IMR-90 (cell line): ENCODE measurements at regions not wholly inside any gene's neighbourhood (a gene's known extent, or its start where the extent isn't known, plus 50 kb on each side); places are given as distances from the start of the nearest gene placed in this dataset.
A peak's percentile ranks its signal among the peaks of the same experiment; 100 is the strongest.

Experiments
- ATAC-seq: fragments of 200-7000 bp; cut with Tn5 transposase; 2 replicates; pipeline ENCODE4 v1.9.1; 2020; ENCODE audit warnings: low read depth, mild to moderate bottlenecking, moderate library complexity
- BruUV-seq: library from RNA; stranded (reverse); fragments of 400-500 nt; replicated peaks from 2 replicates; lab custom pipeline; 2021; lab: Mats Ljungman, UMichigan
- CTCF ChIA-PET: fragments of 300-600 bp; formaldehyde crosslinking; extraction: SDS; loops from one replicate; lab custom pipeline; 2021; ENCODE audit warnings: antibody characterized with exemption; lab: Yijun Ruan, JAX
- POLR2A ChIA-PET: fragments of 300-600 bp; sonication (Branson Sonifier 250); formaldehyde crosslinking; loops from one replicate; lab custom pipeline; 2022; ENCODE audit warnings: antibody characterized with exemption; ENCODE audit not compliant: unreplicated experiment; lab: Charles Lee
- DNase-seq: peaks from one replicate; pipeline ENCODE4 v3.0.0; 2013
- H2AFZ ChIP-seq: replicated peaks from 2 replicates; pipeline ENCODE3; 2013; ENCODE audit warnings: low read length, mild to moderate bottlenecking; ENCODE audit not compliant: poor library complexity
- H2AK5ac ChIP-seq: 2 replicates; pipeline ENCODE4 v1.6.1; 2013; ENCODE audit warnings: low read depth, low read length, inconsistent platforms
- H2AK9ac ChIP-seq: replicated peaks from 2 replicates; pipeline ENCODE3; 2013; ENCODE audit warnings: mild to moderate bottlenecking, low read depth, low read length, moderate library complexity; ENCODE audit not compliant: poor library complexity
- H2BK120ac ChIP-seq: 2 replicates; pipeline ENCODE4 v1.6.1; 2013; ENCODE audit warnings: low read depth, low read length, inconsistent platforms
- H2BK15ac ChIP-seq: 3 replicates; pipeline ENCODE4 v1.6.1; 2013; ENCODE audit warnings: low read depth, low read length, inconsistent platforms
- H2BK20ac ChIP-seq: 2 replicates; pipeline ENCODE4 v1.6.1; 2013; ENCODE audit warnings: low read depth, mild to moderate bottlenecking, inconsistent platforms, low read length, moderate library complexity
- H2BK5ac ChIP-seq: 2 replicates; pipeline ENCODE4 v1.6.1; 2013; ENCODE audit warnings: mild to moderate bottlenecking, low read depth, low read length, inconsistent platforms; ENCODE audit not compliant: poor library complexity, severe bottlenecking
- H3K14ac ChIP-seq: replicated peaks from 2 replicates; pipeline ENCODE4 v1.6.1; 2013; ENCODE audit warnings: low read depth, low read length, inconsistent platforms
- H3K18ac ChIP-seq: 2 replicates; pipeline ENCODE4 v1.6.1; 2013; ENCODE audit warnings: low read depth, low read length, control low read depth
- H3K23ac ChIP-seq: 2 replicates; pipeline ENCODE4 v1.6.1; 2013; ENCODE audit warnings: low read depth, low read length, inconsistent platforms
- H3K27ac ChIP-seq: 2 replicates; pipeline ENCODE4 v1.5.1; 2013; ENCODE audit warnings: mild to moderate bottlenecking, control low read depth, low read length; ENCODE audit not compliant: insufficient read depth
- H3K27me3 ChIP-seq: 2 replicates; pipeline ENCODE4 v1.6.1; 2013; ENCODE audit warnings: low read length; ENCODE audit not compliant: control insufficient read depth, insufficient read depth
- H3K36me3 ChIP-seq: 2 replicates; pipeline ENCODE4 v1.6.1; 2013; ENCODE audit warnings: low read length, mixed read lengths; ENCODE audit not compliant: control insufficient read depth, insufficient read depth
- H3K4ac ChIP-seq: 2 replicates; pipeline ENCODE4 v1.6.1; 2013; ENCODE audit warnings: low read depth, low read length, inconsistent platforms
- H3K4me1 ChIP-seq: 2 replicates; pipeline ENCODE4 v1.6.1; 2013; ENCODE audit warnings: low read length, mixed read lengths; ENCODE audit not compliant: control insufficient read depth, insufficient read depth
- H3K4me2 ChIP-seq: 2 replicates; pipeline ENCODE4 v1.6.1; 2013; ENCODE audit warnings: low read depth, mild to moderate bottlenecking, control low read depth, low read length, moderate library complexity
- H3K4me3 ChIP-seq: 2 replicates; pipeline ENCODE4 v1.5.1; 2013; ENCODE audit warnings: low read depth, mild to moderate bottlenecking, control low read depth, low read length, moderate library complexity; ENCODE audit not compliant: insufficient read depth
- H3K56ac ChIP-seq: 2 replicates; pipeline ENCODE4 v1.6.1; 2013; ENCODE audit warnings: low read length, inconsistent platforms; ENCODE audit not compliant: insufficient read depth; ENCODE audit errors: extremely low read depth
- H3K79me1 ChIP-seq, 2 experiments: 2 replicates each; pipeline ENCODE4 v1.6.1; 2013; ENCODE audit warnings: low read length in 2 of 2, inconsistent platforms in 1 of 2, low read depth in 1 of 2
- H3K9ac ChIP-seq: 2 replicates; pipeline ENCODE4 v1.6.1; 2013; ENCODE audit warnings: low read depth, low read length, control low read depth
- H3K9me1 ChIP-seq: 2 replicates; pipeline ENCODE4 v1.6.1; 2013; ENCODE audit warnings: low read length, inconsistent platforms; ENCODE audit not compliant: insufficient read depth
- H3K9me3 ChIP-seq: 2 replicates; pipeline ENCODE4 v1.6.1; 2013; ENCODE audit warnings: low read length; ENCODE audit not compliant: control insufficient read depth, insufficient read depth
- H4K20me1 ChIP-seq: 2 replicates; pipeline ENCODE4 v1.6.1; 2013; ENCODE audit warnings: low read length, inconsistent platforms; ENCODE audit not compliant: insufficient read depth
- H4K5ac ChIP-seq: 2 replicates; pipeline ENCODE4 v1.6.1; 2013; ENCODE audit warnings: mild to moderate bottlenecking, low read depth, low read length, control low read depth
- H4K8ac ChIP-seq, 2 experiments: 2 replicates each; pipeline ENCODE4 v1.6.1; 2013; ENCODE audit warnings: low read depth in 2 of 2, low read length in 2 of 2, control low read depth in 1 of 2, inconsistent platforms in 1 of 2
- H4K91ac ChIP-seq: 2 replicates; pipeline ENCODE4 v1.6.1; 2013; ENCODE audit warnings: low read depth, low read length, inconsistent platforms; ENCODE audit not compliant: insufficient read depth
- BHLHE40 ChIP-seq: fragments of 150-350 bp; IDR thresholded peaks from 2 replicates; pipeline ENCODE4 v1.6.1; 2016; ENCODE audit warnings: mild to moderate bottlenecking, low read depth, low read length
- CEBPB ChIP-seq: IDR thresholded peaks from 2 replicates; pipeline ENCODE4 v1.6.1; 2012; ENCODE audit warnings: low read depth, low read length, improper control_type of control experiment
- CHD1 ChIP-seq: IDR thresholded peaks from 2 replicates; pipeline ENCODE4 v1.6.1; 2012; ENCODE audit warnings: low read depth, low read length, improper control_type of control experiment
- ELK1 ChIP-seq: fragments of 150-350 bp; IDR thresholded peaks from 2 replicates; pipeline ENCODE4 v1.6.1; 2016; ENCODE audit warnings: low read depth, mild to moderate bottlenecking, low read length, moderate library complexity, borderline replicate concordance
- FOS ChIP-seq: fragments of 150-350 bp; IDR thresholded peaks from 2 replicates; pipeline ENCODE4 v1.6.1; 2016; ENCODE audit warnings: low read depth, low read length
- MAFK ChIP-seq: IDR thresholded peaks from 2 replicates; pipeline ENCODE4 v1.6.1; 2012; ENCODE audit warnings: low read depth, low read length, improper control_type of control experiment
- MAZ ChIP-seq: IDR thresholded peaks from 2 replicates; pipeline ENCODE4 v1.6.1; 2012; ENCODE audit warnings: low read depth, mild to moderate bottlenecking, low read length, improper control_type of control experiment, moderate library complexity, borderline replicate concordance
- MXI1 ChIP-seq: IDR thresholded peaks from 2 replicates; pipeline ENCODE4 v1.6.1; 2012; ENCODE audit warnings: low read depth, mild to moderate bottlenecking, low read length, moderate library complexity, borderline replicate concordance
- NFE2L2 ChIP-seq: fragments of 150-350 bp; IDR thresholded peaks from 2 replicates; pipeline ENCODE4 v1.6.1; 2016; ENCODE audit warnings: low read depth, mild to moderate bottlenecking, low read length
- POLR2A ChIP-seq: IDR thresholded peaks from 2 replicates; pipeline ENCODE4 v1.6.1; 2012; ENCODE audit warnings: mild to moderate bottlenecking, low read depth, low read length
- RAD21 ChIP-seq: IDR thresholded peaks from 2 replicates; pipeline ENCODE4 v1.6.1; 2012; ENCODE audit warnings: low read length, improper control_type of control experiment
- RCOR1 ChIP-seq: IDR thresholded peaks from 2 replicates; pipeline ENCODE4 v1.6.1; 2012; ENCODE audit warnings: mild to moderate bottlenecking, low read length, improper control_type of control experiment; ENCODE audit not compliant: insufficient replicate concordance
- RFX5 ChIP-seq: IDR thresholded peaks from 2 replicates; pipeline ENCODE4 v1.8.0; 2012; ENCODE audit warnings: low read depth, mild to moderate bottlenecking, low read length, moderate library complexity
- SMC3 ChIP-seq: fragments of 150-350 bp; IDR thresholded peaks from 2 replicates; pipeline ENCODE4 v1.6.1; 2016; ENCODE audit warnings: low read depth, mild to moderate bottlenecking, antibody characterized with exemption, low read length, moderate library complexity
- WGBS, 2 experiments: methylation state at CpG; one replicate each; pipeline versions ENCODE4 v1.1.5 to v1.1.7; 2013; ENCODE audit warnings: missing lambda C conversion rate in 2 of 2; ENCODE audit not compliant: insufficient read length in 1 of 2; ENCODE audit errors: extremely low coverage in 2 of 2; 5-methylcytosine and 5-hydroxymethylcytosine counted together
- dilution Hi-C: fragments of 300-500 bp; cut with HindIII; formaldehyde crosslinking; loops from one replicate; pipeline ENCODE4 v1.14.3; 2018; ENCODE audit warnings: low sequenced_read_pairs; ENCODE audit not compliant: unreplicated experiment
- in situ Hi-C: fragments of 300-500 bp; cut with MboI; formaldehyde crosslinking; loops from 3 replicates; pipeline ENCODE4 v1.14.3; 2019; ENCODE audit warnings: low sequenced_read_pairs, inconsistent platforms, mixed read lengths
- intact Hi-C: fragments of 100-400 bp; cut with micrococcal nuclease; formaldehyde crosslinking; loops from 2 replicates; pipeline ENCODE4 v1.10.0; 2022
- TF ChIP-seq, protein P1 (sequence below): conservative IDR thresholded peaks from 2 replicates; pipeline ENCODE4 v1.5.1; 2012; ENCODE audit warnings: mild to moderate bottlenecking, low read depth, low read length, improper control_type of control experiment
- TF ChIP-seq, protein P2 (sequence below): fragments of 150-350 bp; IDR thresholded peaks from 2 replicates; pipeline ENCODE4 v1.6.1; 2017; ENCODE audit warnings: mild to moderate bottlenecking, antibody characterized with exemption, low read length, low read depth

DNA sequence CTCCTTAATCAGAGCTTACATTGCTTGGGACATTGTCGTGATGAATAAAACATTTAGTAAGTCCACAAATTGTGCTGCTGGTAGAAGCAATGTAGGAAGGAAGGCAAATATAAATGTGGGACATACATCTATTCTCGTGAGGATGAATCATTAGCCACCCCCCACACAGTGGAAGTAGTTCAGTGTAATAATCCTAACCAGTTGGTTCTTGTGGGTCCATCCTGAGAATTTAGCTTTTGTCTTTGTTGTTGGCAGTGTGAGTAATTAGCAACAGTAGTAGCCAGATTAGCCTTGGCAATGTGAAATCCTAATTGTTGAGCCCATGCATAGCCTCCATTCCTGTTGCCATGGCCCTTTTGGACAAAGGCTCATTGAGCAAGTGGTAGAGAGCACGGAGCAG is 532.1 kb downstream of the FBXO15 start:
- Histone ChIP-seq H2AFZ (no peak overlapping the region), H3K4me1 (peaks cover 11% of the 10 kb centered on the region; the same call in 1 of the 2 replicates), H2BK15ac (peak overlapping the region; percentile 7; the same call in 1 of the 3 replicates), H2AK5ac (peak overlapping the region; percentile 51; the same call in 1 of the 2 replicates), H3K56ac (no peak overlapping the region), H3K79me1 (peaks cover 3 to 17% of the 10 kb centered on the region in 2 experiments; a peak in 3 of 4 replicates), H3K18ac (peak overlapping the region; percentile 61), H4K20me1 (no peaks in the 10 kb centered on the region), H2AK9ac (no peak overlapping the region), H2BK20ac (peak overlapping the region; percentile 32; the same call in 1 of the 2 replicates), H3K9ac (no peak overlapping the region), H3K36me3 (no peaks in the 10 kb centered on the region), H3K27me3 (no peaks in the 10 kb centered on the region), H3K4me3 (no peak overlapping the region), H3K4me2 (no peak overlapping the region; the same call in 1 of the 2 replicates), H4K91ac (peak overlapping the region; percentile 2; the same call in 1 of the 2 replicates), H4K5ac (peak overlapping the region; percentile 39; the same call in 1 of the 2 replicates), H4K8ac (peak overlapping the region in 1 of 2 experiments; percentile 7; a peak in 1 of 4 replicates), H3K9me3 (no peaks in the 10 kb centered on the region), H3K23ac (no peak overlapping the region; the same call in 1 of the 2 replicates), H3K27ac (no peak overlapping the region), H3K9me1 (peaks cover 4% of the 10 kb centered on the region; the same call in 1 of the 2 replicates), H3K14ac (peak overlapping the region; percentile 20; the same call in 1 of the 2 replicates), H3K4ac (peak overlapping the region; percentile 27; the same call in 1 of the 2 replicates), H2BK120ac (peak overlapping the region; percentile 44; the same call in 1 of the 2 replicates), H2BK5ac (peak overlapping the region; percentile 44)
- ChIA-PET POLR2A (no interaction called here), CTCF (no interaction called here)
- in situ Hi-C loops = no loop called here
- TF ChIP-seq POLR2A (no peak), RAD21 (no peak), ELK1 (no peak), MXI1 (no peak), BHLHE40 (no peak), FOS (no peak), CHD1 (no peak), RCOR1 (no peak), MAFK (no peak), SMC3 (no peak), NFE2L2 (no peak), CEBPB (no peak), RFX5 (no peak), MAZ (no peak)
- TF ChIP-seq, protein P1, sequence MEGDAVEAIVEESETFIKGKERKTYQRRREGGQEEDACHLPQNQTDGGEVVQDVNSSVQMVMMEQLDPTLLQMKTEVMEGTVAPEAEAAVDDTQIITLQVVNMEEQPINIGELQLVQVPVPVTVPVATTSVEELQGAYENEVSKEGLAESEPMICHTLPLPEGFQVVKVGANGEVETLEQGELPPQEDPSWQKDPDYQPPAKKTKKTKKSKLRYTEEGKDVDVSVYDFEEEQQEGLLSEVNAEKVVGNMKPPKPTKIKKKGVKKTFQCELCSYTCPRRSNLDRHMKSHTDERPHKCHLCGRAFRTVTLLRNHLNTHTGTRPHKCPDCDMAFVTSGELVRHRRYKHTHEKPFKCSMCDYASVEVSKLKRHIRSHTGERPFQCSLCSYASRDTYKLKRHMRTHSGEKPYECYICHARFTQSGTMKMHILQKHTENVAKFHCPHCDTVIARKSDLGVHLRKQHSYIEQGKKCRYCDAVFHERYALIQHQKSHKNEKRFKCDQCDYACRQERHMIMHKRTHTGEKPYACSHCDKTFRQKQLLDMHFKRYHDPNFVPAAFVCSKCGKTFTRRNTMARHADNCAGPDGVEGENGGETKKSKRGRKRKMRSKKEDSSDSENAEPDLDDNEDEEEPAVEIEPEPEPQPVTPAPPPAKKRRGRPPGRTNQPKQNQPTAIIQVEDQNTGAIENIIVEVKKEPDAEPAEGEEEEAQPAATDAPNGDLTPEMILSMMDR = no peak
- TF ChIP-seq, protein P2, sequence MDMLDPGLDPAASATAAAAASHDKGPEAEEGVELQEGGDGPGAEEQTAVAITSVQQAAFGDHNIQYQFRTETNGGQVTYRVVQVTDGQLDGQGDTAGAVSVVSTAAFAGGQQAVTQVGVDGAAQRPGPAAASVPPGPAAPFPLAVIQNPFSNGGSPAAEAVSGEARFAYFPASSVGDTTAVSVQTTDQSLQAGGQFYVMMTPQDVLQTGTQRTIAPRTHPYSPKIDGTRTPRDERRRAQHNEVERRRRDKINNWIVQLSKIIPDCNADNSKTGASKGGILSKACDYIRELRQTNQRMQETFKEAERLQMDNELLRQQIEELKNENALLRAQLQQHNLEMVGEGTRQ = no peak
- intact Hi-C loops = loop anchor here (10.0 kb wide), 1 partner anchor 229 kb away; no protein-coding TSS in a partner anchor
- DNase-seq (no peak), ATAC-seq (no peak)
- no TSS peak for BruUV-seq
- dilution Hi-C loops = no loop called here
- 100% methylated on average over 1 of the region's 3 CpGs; no CpG with 5 or more reads in 1 of the 2 experiments for WGBS, 2 experiments
